22Rv1 (cell line): ENCODE measurements at regions not wholly inside any gene's neighbourhood (a gene's known extent, or its start where the extent isn't known, plus 50 kb on each side); places are given as distances from the start of the nearest gene placed in this dataset.

Experiments used
- CTCF ChIP-seq: fragments of 450-650 bp; IDR thresholded peaks from 2 replicates; pipeline ENCODE4 v1.5.1; 2017; ENCODE audit warnings: mild to moderate bottlenecking
- ZFX ChIP-seq: fragments of 450-650 bp; IDR thresholded peaks from 2 replicates; pipeline ENCODE4 v1.6.1; 2017; ENCODE audit warnings: antibody characterized with exemption, borderline replicate concordance

- TF ChIP-seq CTCF (no peak), ZFX (no peak)
Measured at GRCh38 chr10:128992770-128993169, 474.3 kb upstream of the MGMT start.
